GM21360 (cell line): ENCODE measurements at regions not wholly inside any gene's neighbourhood (a gene's known extent, or its start where the extent isn't known, plus 50 kb on each side); places are given as distances from the start of the nearest gene placed in this dataset.
"Not testable (repeated sequence)": the region's sequence is repeated elsewhere in the genome, so short reads cannot be mapped to it uniquely, and the experiment has no call there.

Experiments
- ATAC-seq: cut with Tn5 transposase; IDR thresholded peaks from one replicate; pipeline ENCODE4 v1.9.1; 2021; ENCODE audit warnings: mild to moderate bottlenecking, moderate library complexity; ENCODE audit not compliant: unreplicated experiment

DNA sequence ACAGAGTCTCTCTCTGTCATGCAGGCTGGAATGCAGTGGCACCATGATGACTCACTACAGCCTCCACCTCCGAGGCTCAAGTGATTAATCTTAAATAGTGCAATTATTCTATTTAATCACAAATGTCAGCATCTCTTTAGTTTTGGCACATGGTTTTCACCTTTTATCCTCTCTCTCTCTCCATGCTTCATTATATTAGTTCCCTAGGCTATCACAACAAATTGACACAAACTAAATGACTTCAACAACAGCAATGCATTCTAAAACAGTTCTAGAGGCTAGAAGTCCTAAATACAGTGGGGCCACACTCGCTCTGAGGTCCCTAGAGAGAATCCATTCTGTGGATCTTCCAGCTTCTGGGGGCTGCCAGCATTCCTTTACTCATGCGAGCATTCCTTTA, 178.2 kb upstream of the ZNG1F start:
- not testable (repeated sequence) for ATAC-seq

- not testable (repeated sequence) for ATAC-seq
These were observed 172.7 kb upstream of the ZNG1F start for GRCh38 chr9:41361790-41362189.

DNA sequence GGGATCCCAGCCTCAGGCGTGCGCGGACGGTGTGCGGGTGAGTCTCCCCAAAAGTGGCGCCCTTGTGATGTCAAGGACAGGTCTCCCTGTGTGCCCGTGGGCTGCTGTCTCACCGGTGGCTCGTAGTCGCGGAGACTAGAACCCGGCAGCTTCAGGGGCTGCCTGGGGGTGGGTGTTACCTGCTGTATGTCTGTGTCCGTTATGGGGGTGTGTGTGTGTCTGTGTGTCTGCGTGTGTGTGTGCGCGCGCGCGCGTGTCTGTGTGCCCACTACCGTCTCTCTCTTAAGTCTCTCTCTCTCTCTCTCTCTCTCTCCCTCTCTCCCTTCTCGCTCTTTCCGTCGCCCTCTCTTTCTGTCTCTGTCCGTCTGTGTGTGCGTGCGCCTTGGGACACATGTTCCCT, 170.0 kb upstream of the ZNG1F start:
- peak; percentile 54 for ATAC-seq

GRCh38 chr9:41358682-41359081, 169.6 kb upstream of the ZNG1F start:
- ATAC-seq = not testable (repeated sequence)

GRCh38 chr9:41357918-41358404, 168.8 kb upstream of the ZNG1F start:
- not testable (repeated sequence) for ATAC-seq

DNA sequence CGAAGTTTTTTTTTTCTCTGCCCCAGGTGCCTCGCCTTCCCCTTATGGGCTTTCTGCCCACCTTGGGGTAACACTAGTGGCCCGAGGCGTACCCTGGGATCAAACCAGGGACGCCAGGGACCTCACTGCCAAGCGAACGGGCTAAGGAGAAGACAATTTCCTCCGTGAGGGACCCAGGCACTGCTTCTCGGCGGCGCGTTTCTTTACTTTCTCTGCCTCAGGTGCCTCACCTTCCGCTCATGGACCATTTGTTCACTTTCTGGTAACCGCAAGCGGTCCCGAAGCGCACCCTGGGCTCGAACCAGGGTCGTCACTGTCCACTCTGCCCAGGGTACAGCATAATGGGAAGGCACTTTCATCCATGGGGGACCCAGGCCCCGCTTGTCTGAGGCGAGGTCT, 168.2 kb upstream of the ZNG1F start:
- not testable (repeated sequence) for ATAC-seq

DNA sequence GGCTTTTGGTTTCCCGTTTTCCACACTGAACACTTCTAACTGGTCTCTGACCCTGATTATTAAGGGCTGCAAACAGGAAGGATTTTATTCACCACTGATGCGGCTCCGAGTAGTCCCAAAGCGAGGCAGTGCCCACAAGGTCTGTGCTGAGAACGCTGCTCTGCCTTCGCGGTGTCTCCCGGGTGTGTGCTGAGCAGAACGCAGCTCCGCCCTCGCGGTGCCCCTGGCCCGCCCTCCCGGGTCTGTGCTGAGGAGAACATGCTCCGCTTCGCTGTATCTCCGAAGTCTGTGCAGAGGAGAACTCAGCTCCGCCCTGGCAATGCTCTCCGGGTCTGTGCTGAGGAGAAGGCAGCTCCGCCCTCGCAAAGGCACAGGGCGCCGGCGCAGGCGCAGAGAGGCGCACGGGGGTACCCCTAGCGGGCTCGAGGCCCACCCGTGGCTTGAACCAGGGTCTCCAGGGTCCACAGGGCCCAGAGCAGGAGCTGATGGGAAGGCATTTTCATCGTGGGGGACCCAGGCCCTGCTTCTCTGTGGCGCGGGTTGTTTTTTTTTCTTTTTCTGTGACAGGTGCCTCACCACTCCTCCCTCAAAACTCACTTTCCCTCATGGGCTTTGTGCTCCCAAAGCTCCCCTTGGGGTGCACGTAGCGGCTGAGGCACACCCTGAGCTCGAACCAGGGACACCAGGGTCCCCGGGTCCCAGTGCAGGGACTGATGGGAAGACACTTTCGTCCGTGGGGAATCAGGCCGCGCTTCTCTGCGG, 167.7 kb upstream of the ZNG1F start:
- not testable (repeated sequence) for ATAC-seq

DNA sequence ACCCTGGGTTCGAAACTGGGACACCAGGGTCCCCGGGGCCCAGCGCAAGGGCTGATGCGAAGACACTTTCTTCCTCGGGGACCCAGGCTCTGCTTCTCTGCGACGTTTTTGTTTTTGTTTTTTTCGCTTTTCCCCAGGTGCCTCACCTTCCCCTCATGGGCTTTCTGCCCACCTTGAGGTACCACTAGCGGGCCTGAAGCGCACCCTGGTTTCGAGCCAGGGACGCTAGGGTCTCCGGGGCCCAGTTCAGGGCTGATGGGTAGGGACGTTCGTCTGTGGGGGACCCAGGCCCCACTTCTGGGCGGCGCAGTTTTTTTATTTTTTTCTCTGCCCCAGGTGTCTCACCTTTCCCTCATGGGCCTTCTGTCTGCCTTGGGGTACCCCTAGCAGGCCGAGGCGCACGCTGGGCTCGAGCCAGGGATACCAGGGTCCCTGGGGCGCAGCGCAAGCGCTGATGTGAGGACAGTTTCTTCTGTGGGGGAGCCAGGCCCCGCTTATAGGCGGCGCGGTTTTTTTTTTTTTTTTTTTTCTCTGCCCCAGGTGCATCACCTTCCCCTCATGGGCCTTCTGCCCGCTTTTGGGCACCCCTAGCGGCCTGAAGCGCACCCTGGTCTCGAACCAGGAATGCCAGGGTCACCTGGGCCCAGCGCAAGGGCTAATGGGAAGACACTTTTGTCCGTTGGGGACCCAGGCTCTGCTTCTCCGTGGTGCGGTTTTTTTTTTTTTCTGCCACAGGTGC, 166.8 kb upstream of the ZNG1F start:
- ATAC-seq = not testable (repeated sequence)

DNA sequence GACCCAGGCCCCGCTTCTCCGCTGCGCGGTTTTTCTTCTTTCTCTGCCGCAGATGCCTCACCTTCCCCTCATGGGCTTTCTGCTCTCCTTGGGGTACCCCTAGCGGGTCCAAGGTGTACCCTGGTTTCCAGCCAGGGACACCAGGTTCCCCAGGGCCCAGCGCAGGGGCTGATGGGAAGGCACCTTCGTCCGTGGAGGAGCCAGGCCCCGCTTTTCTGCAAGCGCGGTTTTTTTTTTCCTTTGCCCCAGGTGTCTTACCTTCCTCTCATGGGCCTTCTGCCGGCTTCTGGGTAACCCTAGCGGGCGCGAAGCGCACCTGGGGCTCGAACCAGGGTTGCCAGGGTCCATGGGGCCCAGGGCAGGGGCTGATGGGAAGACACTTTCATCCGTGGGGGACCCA, 165.9 kb upstream of the ZNG1F start:
- ATAC-seq = not testable (repeated sequence)

DNA sequence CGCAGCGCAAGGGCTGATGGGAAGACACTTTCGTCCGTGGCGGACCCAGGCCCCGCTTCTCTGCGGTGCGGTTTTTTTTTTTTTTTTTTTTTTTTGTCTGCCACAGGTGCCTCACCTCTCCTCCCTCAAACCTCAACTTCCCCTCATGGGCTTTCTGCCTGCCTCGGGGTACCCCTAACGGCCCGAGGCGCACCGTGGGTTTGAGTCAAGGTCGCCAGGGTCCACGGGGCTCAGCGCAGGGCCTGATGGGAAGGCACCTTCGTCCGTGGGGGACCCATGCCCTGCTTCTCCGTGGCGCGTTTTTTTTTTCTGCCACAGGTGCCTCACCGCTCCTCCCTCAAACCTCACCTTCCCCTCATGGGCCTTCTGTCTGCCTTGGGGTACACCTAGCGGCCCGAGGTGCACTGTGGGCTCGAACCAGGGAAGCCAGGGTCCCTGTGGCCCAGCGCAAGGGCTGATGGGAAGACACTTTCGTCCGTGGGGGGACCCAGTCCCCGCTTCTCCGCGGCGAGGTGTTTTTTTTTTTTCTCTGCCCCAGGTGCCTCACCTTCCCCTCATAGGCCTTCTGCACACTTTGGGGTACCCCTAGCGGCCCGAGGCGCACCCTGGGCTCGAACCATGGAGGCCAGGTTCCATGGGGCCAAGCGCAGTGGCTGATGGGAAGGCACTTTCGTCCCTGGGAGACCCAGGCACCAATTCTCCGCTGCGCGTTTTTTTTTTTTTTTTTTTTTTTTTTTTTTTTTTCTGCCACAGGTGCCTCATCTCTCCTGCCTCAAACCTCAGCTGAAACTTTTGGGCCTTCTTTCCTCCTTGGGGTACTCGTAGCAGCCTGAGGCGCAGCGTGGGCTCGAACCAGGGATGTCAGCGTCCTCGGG, 165.2 kb upstream of the ZNG1F start:
- ATAC-seq = not testable (repeated sequence)

DNA sequence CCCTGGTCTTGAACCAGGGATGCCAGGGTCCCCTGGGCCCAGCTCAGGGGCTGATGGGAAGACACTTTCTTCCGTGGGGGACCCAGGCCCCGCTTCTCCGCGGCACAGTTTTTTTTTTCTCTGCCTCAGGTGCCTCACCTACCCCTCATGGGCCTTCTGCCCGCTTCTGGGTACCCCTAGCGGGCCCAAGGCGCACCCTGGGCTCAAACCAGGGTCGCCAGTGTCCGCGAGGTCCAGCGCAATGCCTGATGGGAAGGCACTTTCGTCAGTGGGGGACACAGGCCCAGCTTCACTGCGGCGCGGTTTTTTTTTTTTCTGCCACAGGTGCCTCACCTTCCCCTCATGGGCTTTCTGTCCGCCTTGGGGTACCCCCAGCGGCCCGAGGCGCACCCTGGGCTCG, 163.9 kb upstream of the ZNG1F start:
- not testable (repeated sequence) for ATAC-seq

DNA sequence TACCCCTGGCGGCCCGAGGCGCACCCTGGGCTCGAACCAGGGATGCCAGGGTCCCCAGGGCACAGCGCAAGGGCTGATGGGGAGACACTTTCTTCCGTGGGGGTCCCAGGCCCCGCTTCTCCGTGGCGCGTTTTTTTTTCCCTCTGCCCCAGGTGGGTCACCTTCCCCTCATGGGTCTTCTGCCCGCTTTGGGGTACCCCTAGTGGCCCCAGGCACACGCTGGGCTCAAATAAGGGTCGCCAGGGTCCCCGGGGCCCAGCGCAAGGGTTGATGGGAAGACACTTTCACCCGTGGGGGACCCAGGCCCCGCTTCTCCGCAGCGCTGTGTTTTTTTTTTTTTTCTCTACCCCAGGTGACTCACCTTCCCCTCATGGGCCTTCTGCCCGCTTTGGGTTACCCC, 163.3 kb upstream of the ZNG1F start:
- not testable (repeated sequence) for ATAC-seq

DNA sequence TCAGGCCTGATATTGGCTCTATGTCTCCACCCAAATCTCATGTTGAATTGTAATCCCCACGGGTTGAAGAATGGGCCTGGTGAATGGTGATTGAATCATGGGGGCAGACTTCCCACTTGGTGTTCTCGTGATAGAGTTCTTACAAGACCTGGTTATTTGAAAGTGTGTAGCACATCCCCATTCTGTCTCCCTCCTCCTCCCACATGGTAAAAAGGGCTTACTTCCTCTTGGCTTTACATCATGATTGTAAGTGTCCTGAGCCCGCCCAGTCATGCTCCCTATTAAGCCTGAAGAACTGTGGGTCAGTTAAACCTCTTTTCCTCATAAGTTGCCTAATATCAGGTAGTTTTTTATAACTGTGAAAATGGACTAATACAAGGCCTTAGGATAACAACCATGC, 158.8 kb upstream of the ZNG1F start:
- ATAC-seq = not testable (repeated sequence)

DNA sequence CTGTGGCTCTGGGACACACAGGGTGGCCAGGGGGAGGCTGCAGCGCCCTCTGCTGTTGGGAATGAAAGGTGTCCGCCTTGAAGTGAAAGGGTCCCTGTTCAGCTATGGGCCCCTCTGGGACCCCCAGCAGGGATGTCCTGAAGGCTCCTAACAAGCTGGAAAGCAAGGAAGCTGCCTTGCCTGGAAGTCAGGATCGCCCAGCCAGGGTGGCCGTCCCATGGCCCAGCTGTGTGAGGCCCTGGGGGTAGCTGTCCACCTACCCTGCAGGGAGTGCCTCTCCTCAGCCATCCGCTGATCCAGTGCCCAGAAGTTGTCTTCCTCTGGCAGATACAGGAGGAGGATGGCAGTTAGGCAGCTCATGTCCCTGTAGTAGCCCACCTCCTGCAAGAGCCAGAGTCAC, 143.4 kb upstream of the ZNG1F start:
- ATAC-seq = not testable (repeated sequence)

DNA sequence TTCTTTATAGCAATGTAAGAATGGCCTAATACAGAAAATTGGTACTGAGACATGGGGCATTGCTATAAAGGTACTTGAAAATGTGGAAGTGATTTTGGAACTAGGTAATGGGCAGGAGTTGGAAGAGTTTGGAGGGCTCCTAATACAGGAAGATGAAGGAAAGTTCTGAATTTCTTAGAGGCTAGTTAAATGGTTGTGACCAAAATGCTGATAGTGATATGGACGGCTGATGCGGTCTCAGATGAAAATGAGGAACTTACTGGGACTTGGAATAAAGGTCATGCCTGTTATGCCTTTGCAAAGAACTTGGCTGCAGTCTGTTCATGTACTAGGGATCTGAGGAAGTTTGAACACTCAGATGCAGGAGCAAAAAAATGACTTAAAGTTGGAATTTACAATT, 132.2 kb upstream of the ZNG1F start:
- not testable (repeated sequence) for ATAC-seq

GRCh38 chr9:41308953-41309352, 119.8 kb upstream of the ZNG1F start:
- not testable (repeated sequence) for ATAC-seq

DNA sequence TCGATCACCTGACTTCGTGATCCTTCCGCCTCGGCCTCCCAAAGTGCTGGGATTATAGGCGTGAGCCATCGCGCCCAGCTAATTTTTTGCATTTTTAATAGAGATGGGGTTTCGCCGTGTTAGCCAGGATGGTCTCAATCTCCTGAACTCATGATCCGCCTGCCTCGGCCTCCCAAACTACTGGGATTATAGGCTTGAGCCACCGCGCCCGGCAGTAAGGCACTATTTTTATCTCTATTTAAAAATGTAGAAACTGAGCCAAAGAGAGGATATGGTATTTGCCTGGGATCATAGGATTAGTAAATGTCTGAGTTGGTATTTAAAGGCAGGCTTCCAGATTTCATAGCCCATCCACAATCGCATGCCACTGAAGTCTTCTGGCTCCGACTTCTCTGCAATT, 96.6 kb upstream of the ZNG1F start:
- ATAC-seq = not testable (repeated sequence)

DNA sequence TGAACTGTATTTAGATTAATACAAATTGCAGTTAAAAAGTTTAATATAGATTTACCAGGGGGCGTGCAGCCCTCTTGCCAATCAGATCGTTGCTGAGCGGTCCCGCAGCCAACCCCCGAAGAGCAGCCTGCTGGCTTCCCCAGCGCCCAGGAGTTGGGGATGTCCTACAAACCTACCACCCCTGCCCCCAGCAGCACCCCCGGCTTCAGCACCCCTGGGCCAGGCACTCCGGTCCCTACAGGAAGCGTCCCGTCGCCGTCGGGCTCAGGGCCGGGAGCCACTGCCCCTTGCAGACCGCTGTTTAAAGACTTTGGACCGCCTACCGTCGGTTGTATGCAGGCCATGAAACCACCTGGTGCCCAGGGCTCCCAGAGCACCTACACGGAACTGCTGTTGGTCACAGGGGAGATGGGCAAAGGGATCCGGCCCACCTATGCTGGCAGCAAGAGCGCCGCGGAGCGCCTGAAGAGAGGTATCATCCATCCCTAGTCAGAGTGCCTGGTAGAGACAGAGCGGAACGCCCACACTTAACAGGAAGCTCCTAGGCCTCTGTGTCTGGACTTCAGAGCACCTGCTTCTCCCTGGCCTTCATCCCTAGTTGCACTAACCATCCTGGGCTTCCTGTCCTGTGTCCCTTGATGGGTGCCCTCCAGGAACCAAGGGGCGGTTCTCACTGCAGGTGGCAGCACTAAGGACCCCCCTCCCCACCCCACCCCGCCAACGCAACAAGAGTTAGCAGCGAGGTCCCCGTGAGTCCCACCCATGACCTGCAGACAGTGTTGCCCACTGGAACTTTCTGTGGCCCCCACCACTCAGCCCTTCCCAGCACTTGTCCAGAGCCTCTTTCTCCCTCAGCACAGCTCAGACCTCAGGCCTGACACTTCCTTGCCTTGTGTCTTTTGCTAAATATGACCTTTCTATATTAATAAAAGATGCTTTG, 91.5 kb upstream of the ZNG1F start:
- not testable (repeated sequence) for ATAC-seq

DNA sequence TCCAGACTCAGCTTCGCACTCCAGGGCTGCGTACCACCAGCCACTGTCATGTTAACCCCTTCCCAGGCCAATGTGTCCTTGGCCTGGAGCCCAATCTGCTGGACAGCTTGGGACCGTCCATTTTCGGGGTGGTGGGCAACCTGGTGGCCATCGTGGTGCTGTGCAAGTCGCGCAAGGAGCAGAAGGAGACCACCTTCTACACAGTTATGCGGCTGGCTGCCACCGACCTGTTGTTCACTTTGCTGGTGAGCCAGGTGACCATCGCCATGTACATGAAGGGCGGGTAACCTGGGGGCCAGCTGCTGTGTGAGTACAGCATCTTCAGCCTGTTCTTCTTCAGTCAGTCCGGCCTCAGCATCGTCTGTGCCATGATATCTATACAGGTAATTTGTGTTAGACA, 90.3 kb upstream of the ZNG1F start:
- ATAC-seq = not testable (repeated sequence)

DNA sequence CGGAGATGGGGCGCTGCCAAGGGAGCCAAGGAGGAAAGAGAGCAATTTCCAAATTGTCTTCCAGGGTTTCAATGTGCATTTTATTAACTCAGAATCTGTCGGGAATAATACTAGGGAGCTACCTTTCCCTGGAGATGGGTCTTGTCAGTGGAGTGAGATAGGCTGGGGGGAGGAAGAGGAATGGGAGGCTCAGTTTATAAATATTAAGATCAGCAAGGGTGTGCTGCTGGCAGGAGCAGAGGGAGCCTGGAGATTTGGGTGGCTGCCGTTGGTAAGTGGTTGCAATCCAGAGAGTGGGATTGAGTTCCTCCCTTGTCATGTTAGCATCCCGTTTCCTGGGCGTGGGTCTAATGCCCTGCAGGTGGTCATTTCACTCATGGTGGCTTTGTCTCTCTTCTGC, 89.9 kb upstream of the ZNG1F start:
- ATAC-seq = not testable (repeated sequence)
